Retinal pigment epithelial cell (primary cell): ENCODE measurements at regions not wholly inside any gene's neighbourhood (a gene's known extent, or its start where the extent isn't known, plus 50 kb on each side); places are given as distances from the start of the nearest gene placed in this dataset.

ENCODE experiments used
- DNase-seq: peaks from one replicate; pipeline ENCODE4 v3.0.0-alpha.2; 2010; ENCODE audit warnings: low read depth
- H3K4me3 ChIP-seq: 2 replicates; pipeline ENCODE4 v1.5.1; 2011; ENCODE audit warnings: mild to moderate bottlenecking, low read length, control low read depth, moderate library complexity
- CTCF ChIP-seq: conservative IDR thresholded peaks from 2 replicates; pipeline ENCODE4 v1.5.1; 2011; ENCODE audit warnings: low read depth, low read length, control low read depth, inconsistent platforms

GRCh38 chr3:3516384-3516783 lies 282.8 kb upstream of the LRRN1 start:
- TF ChIP-seq CTCF, result no peak
- DNase-seq, result no peak
- no peak overlapping the region for H3K4me3 ChIP-seq

GRCh38 chr3:3509665-3510064 lies 289.6 kb upstream of the LRRN1 start:
- TF ChIP-seq CTCF, result no peak
- H3K4me3 ChIP-seq, result no peak overlapping the region
- no peak for DNase-seq

DNA sequence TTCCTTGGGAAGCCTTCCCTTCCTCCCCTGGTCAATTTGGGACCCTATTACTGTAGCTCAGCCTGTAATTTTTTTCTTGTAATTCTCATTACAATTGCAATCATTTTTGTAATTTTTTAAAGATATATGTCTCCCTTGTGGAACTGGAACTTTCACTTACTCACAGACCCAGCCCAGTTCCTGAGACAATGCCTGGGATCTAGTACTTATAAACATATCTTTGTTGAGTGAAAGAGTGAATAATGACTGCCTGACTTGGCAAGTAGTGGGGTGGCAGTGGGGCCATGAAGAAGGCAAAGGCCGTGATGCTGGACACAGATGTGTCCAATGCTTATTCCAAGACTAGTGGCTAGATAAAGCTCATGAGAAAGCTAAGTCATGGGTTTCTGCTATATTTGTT lies 294.5 kb upstream of the LRRN1 start:
- H3K4me3 ChIP-seq, result no peak overlapping the region
- TF ChIP-seq CTCF, result no peak
- no peak for DNase-seq

- no peak for TF ChIP-seq CTCF
- DNase-seq, result no peak
- H3K4me3 ChIP-seq, result no peak overlapping the region
Observed at GRCh38 chr3:3503411-3503810, 295.8 kb upstream of the LRRN1 start.

GRCh38 chr3:3499987-3500386 lies 299.2 kb upstream of the LRRN1 start:
- no peak for TF ChIP-seq CTCF
- DNase-seq, result no peak
- no peak overlapping the region for H3K4me3 ChIP-seq

- DNase-seq, result no peak
- TF ChIP-seq CTCF, result no peak
- H3K4me3 ChIP-seq, result no peak overlapping the region
Observed at GRCh38 chr3:3499012-3499562, 300.1 kb upstream of the LRRN1 start.

GRCh38 chr3:3495611-3496010 lies 303.6 kb upstream of the LRRN1 start:
- no peak overlapping the region for H3K4me3 ChIP-seq
- DNase-seq, result no peak
- no peak for TF ChIP-seq CTCF
